GM18511 (cell line): ENCODE measurements at regions not wholly inside any gene's neighbourhood (a gene's known extent, or its start where the extent isn't known, plus 50 kb on each side); places are given as distances from the start of the nearest gene placed in this dataset.
"Not testable (repeated sequence)": the region's sequence is repeated elsewhere in the genome, so short reads cannot be mapped to it uniquely, and the experiment has no call there.

ENCODE experiments used
- ATAC-seq: cut with Tn5 transposase; IDR thresholded peaks from one replicate; pipeline ENCODE4 v1.9.1; 2021; ENCODE audit warnings: mild to moderate bottlenecking, moderate library complexity; ENCODE audit not compliant: unreplicated experiment

- ATAC-seq: no peak
These were observed 149.4 kb upstream of the KCND2 start for GRCh38 chr7:120123528-120123927.

GRCh38 chr7:120131096-120131839, 141.7 kb upstream of the KCND2 start:
- no peak for ATAC-seq

GRCh38 chr7:120138497-120138896, 134.5 kb upstream of the KCND2 start:
- no peak for ATAC-seq

- no peak for ATAC-seq
These were observed 116.5 kb upstream of the KCND2 start for GRCh38 chr7:120156476-120156875.

GRCh38 chr7:120160166-120160565, 112.8 kb upstream of the KCND2 start:
- no peak for ATAC-seq

GRCh38 chr7:120163449-120163848, 109.5 kb upstream of the KCND2 start:
- ATAC-seq: no peak

- no peak for ATAC-seq
These were observed 107.7 kb upstream of the KCND2 start for GRCh38 chr7:120165227-120165626.

- no peak for ATAC-seq
These were observed 104.9 kb upstream of the KCND2 start for GRCh38 chr7:120168066-120168465.

- ATAC-seq: no peak
These were observed 102.8 kb upstream of the KCND2 start for GRCh38 chr7:120169996-120170783.

GRCh38 chr7:120170834-120171233, 102.1 kb upstream of the KCND2 start:
- ATAC-seq: no peak

GRCh38 chr7:120171406-120171805, 101.6 kb upstream of the KCND2 start:
- no peak for ATAC-seq

GRCh38 chr7:120180221-120180620, 92.8 kb upstream of the KCND2 start:
- no peak for ATAC-seq

- ATAC-seq: no peak
These were observed 91.5 kb upstream of the KCND2 start for GRCh38 chr7:120181499-120181898.

- ATAC-seq: no peak
These were observed 88.1 kb upstream of the KCND2 start for GRCh38 chr7:120184866-120185265.

- no peak for ATAC-seq
These were observed 86.9 kb upstream of the KCND2 start for GRCh38 chr7:120185940-120186682.

- no peak for ATAC-seq
These were observed 86.3 kb upstream of the KCND2 start for GRCh38 chr7:120186688-120187087.

GRCh38 chr7:120189623-120190022, 83.4 kb upstream of the KCND2 start:
- ATAC-seq: no peak

GRCh38 chr7:120190109-120190508, 82.9 kb upstream of the KCND2 start:
- ATAC-seq: no peak

GRCh38 chr7:120190566-120190965, 82.4 kb upstream of the KCND2 start:
- ATAC-seq: no peak

GRCh38 chr7:120191423-120191822, 81.6 kb upstream of the KCND2 start:
- ATAC-seq: not testable (repeated sequence)

- ATAC-seq: no peak
These were observed 71.7 kb upstream of the KCND2 start for GRCh38 chr7:120201290-120201689.

GRCh38 chr7:120205101-120205500, 67.9 kb upstream of the KCND2 start:
- no peak for ATAC-seq
